DMS53 treated with DMSO at 0.1 percent for 48 hours (cell line): ENCODE measurements at regions not wholly inside any gene's neighbourhood (a gene's known extent, or its start where the extent isn't known, plus 50 kb on each side); places are given as distances from the start of the nearest gene placed in this dataset.

Source experiments
- DNase-seq: peaks from one replicate; lab custom pipeline; 2025; ENCODE audit not compliant: unreplicated experiment; lab: John Stamatoyannopoulos, UW

- no peak for DNase-seq
Observed at GRCh38 chr7:134391223-134391622, 67.7 kb downstream of the AKR1B1 start.

- no peak for DNase-seq
Observed at GRCh38 chr7:134388336-134389019, 70.4 kb downstream of the AKR1B1 start.

- DNase-seq = no peak
Observed at GRCh38 chr7:134378562-134378961, 61.8 kb upstream of the SLC35B4 start.

GRCh38 chr7:134376693-134377092, 60.0 kb upstream of the SLC35B4 start:
- DNase-seq = no peak

- DNase-seq = no peak
Observed at GRCh38 chr7:134375206-134375605, 58.5 kb upstream of the SLC35B4 start.

GRCh38 chr7:134374791-134375190, 58.1 kb upstream of the SLC35B4 start:
- no peak for DNase-seq

GRCh38 chr7:134374291-134374690, 57.6 kb upstream of the SLC35B4 start:
- DNase-seq = no peak

- DNase-seq = no peak
Observed at GRCh38 chr7:134372858-134373257, 56.1 kb upstream of the SLC35B4 start.

GRCh38 chr7:134371971-134372370, 55.2 kb upstream of the SLC35B4 start:
- DNase-seq = no peak

GRCh38 chr7:134371536-134371935, 54.8 kb upstream of the SLC35B4 start:
- peak; percentile 44 for DNase-seq

- no peak for DNase-seq
Observed at GRCh38 chr7:134370135-134370534, 53.4 kb upstream of the SLC35B4 start.

- peak; percentile 89 for DNase-seq
Observed at GRCh38 chr7:134368851-134369544, 52.3 kb upstream of the SLC35B4 start.

GRCh38 chr7:134367956-134368749, 51.4 kb upstream of the SLC35B4 start:
- DNase-seq = no peak
